ENCODE measurements at regions not wholly inside any gene's neighbourhood (a gene's known extent, or its start where the extent isn't known, plus 50 kb on each side); places are given as distances from the start of the nearest gene placed in this dataset.

DNA sequence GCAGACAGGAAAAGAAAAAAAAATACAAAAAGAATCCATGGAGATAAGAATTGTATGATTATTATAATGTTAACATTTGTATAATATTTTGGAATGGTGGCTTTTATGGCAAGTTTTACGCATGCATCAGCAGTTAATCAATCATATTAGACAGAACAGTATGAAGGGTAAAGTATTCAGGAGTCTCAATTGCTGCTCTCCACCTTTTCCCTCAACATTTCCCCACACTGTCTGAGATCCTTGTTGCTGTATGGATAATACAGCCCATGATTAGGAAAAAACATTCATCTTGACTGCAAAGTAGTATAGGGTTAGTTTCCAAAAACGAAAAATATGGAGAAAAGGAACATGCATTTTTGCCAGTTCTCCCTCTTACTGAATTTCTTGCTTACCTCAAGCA lies 755.3 kb upstream of the ARPP21 start:
- DNase-seq, result no peak
- no peaks in the 10 kb centered on the region for H3K9me3 ChIP-seq
- WGBS, 2 donors, result 76 to 78% methylated on average over 2 of the region's 2 CpGs
- TF ChIP-seq POLR2A (IDR thresholded peaks at IDR 0.05), result no peak
- TF ChIP-seq, protein P1, sequence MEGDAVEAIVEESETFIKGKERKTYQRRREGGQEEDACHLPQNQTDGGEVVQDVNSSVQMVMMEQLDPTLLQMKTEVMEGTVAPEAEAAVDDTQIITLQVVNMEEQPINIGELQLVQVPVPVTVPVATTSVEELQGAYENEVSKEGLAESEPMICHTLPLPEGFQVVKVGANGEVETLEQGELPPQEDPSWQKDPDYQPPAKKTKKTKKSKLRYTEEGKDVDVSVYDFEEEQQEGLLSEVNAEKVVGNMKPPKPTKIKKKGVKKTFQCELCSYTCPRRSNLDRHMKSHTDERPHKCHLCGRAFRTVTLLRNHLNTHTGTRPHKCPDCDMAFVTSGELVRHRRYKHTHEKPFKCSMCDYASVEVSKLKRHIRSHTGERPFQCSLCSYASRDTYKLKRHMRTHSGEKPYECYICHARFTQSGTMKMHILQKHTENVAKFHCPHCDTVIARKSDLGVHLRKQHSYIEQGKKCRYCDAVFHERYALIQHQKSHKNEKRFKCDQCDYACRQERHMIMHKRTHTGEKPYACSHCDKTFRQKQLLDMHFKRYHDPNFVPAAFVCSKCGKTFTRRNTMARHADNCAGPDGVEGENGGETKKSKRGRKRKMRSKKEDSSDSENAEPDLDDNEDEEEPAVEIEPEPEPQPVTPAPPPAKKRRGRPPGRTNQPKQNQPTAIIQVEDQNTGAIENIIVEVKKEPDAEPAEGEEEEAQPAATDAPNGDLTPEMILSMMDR (IDR thresholded peaks at IDR 0.05), result no peak
- H3K27ac ChIP-seq, result no peak overlapping the region
- intact Hi-C loops (cut with DNase I; ENCODE audit: low total_unique reads), result no loop called here
- no peak overlapping the region for H3K4me3 ChIP-seq
- no peaks in the 10 kb centered on the region for H3K27me3 ChIP-seq
- H3K4me1 ChIP-seq, result no peaks in the 10 kb centered on the region
- no peaks in the 10 kb centered on the region for H3K36me3 ChIP-seq (ENCODE audit: low read depth, missing control alignments)

DNA sequence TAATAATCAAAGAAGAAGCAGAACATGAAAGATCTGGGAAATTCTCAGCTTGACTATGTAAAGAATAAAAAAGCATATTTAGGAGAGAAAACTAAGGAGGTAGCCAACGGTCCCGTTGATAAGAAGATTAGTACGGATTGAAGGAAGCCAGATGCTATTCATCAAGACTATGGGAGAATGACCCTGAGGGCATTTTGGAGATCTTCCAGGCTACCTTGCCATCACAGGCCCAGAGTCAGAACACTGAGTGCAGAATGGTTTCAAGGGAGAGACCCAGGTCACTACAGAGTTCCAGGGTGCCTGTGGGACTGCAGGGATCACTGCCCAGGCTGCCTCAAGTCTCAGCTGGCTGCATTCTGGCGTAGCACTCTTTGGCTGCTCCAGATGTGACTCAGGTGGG lies 752.9 kb upstream of the ARPP21 start:
- DNase-seq, result no peak
- TF ChIP-seq, protein P1 (IDR thresholded peaks at IDR 0.05), result no peak
- TF ChIP-seq POLR2A (IDR thresholded peaks at IDR 0.05), result no peak
- intact Hi-C loops (cut with DNase I; ENCODE audit: low total_unique reads), result no loop called here
- Histone ChIP-seq H3K4me1 (no peaks in the 10 kb centered on the region), H3K36me3 (ENCODE audit: low read depth, missing control alignments) (no peaks in the 10 kb centered on the region), H3K9me3 (no peaks in the 10 kb centered on the region), H3K27me3 (no peaks in the 10 kb centered on the region), H3K4me3 (no peak overlapping the region), H3K27ac (no peak overlapping the region)
- 43 to 44% methylated on average over 3 to 4 of the region's 4 CpGs for WGBS, 2 donors

DNA sequence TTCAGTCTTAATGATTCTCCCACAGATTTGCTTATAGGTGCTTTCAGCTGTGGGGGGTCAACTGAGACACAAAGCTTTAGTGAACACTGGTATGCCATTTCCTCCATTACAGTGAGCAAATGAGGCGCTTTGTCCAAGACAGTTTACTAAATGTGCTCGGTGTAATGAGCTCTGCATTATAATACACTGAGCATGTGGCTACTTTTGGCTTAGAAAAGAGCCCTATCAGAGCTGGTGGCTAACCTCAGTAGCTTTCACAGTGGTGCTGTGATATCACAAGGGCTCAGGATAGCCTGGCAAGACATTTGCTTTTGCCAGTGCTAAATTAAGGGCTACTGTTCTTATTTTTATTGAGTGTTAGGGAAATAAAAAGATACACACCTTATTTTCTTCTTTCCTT lies 749.7 kb upstream of the ARPP21 start:
- DNase-seq, result no peak
- no peak for TF ChIP-seq POLR2A (IDR thresholded peaks at IDR 0.05)
- TF ChIP-seq, protein P1 (IDR thresholded peaks at IDR 0.05), result no peak
- H3K4me3 ChIP-seq, result no peak overlapping the region
- WGBS, 2 donors, result 93 to 97% methylated on average over 2 of the region's 2 CpGs
- H3K27me3 ChIP-seq, result no peaks in the 10 kb centered on the region
- no peaks in the 10 kb centered on the region for H3K36me3 ChIP-seq (ENCODE audit: low read depth, missing control alignments)
- H3K4me1 ChIP-seq, result no peaks in the 10 kb centered on the region
- H3K27ac ChIP-seq, result no peak overlapping the region
- intact Hi-C loops (cut with DNase I; ENCODE audit: low total_unique reads), result no loop called here
- no peaks in the 10 kb centered on the region for H3K9me3 ChIP-seq

DNA sequence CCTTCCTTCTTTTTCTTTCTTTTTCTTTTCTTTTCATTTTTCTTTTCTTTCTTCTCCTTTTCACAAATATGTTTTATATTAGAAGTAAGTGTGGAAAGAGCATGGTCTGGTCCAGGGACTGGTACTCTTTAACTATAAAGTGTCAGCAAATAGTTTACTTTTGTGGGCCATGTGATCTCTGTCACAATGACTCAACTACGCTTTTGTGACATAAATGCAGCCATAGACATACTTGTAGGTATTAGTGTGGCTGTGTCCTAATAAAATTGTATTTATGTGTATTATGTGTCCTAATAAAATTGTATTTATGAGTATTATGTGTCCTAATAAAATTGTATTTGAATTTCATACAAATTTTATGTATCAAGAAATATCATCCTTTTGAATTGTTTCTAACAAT lies 749.1 kb upstream of the ARPP21 start:
- Histone ChIP-seq H3K27me3 (no peaks in the 10 kb centered on the region), H3K36me3 (ENCODE audit: low read depth, missing control alignments) (no peaks in the 10 kb centered on the region), H3K4me1 (no peaks in the 10 kb centered on the region), H3K9me3 (no peaks in the 10 kb centered on the region), H3K4me3 (no peak overlapping the region), H3K27ac (no peak overlapping the region)
- intact Hi-C loops (cut with DNase I; ENCODE audit: low total_unique reads), result no loop called here
- WGBS, 2 donors, result 94% methylated on average over 1 of the region's 1 CpG
- no peak for TF ChIP-seq POLR2A (IDR thresholded peaks at IDR 0.05)
- DNase-seq, result no peak

DNA sequence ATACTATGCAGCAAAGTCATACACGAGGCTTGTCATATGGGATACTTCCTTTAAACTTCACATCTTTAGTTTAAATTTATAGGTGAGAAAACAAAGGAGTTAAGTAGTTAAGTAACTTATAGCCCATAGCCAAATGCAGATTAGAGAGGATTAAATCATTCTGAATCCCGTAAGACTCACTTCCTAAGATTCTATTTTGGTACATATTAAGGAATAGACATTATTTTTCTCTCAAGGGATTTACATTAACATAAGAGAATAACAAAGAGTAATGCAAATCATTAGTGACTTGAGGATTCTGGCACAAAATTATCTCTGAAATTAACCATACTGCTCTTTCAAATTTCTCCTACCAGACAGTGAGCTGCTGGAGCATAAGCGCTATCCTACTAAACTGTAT lies 747.4 kb upstream of the ARPP21 start:
- intact Hi-C loops (cut with DNase I; ENCODE audit: low total_unique reads), result no loop called here
- no peaks in the 10 kb centered on the region for H3K9me3 ChIP-seq
- H3K27ac ChIP-seq, result no peak overlapping the region
- no peaks in the 10 kb centered on the region for H3K36me3 ChIP-seq (ENCODE audit: low read depth, missing control alignments)
- H3K27me3 ChIP-seq, result no peaks in the 10 kb centered on the region
- TF ChIP-seq, protein P1 (IDR thresholded peaks at IDR 0.05), result no peak
- DNase-seq, result no peak
- no peak overlapping the region for H3K4me3 ChIP-seq
- WGBS, 2 donors, result 79% methylated on average over 3 of the region's 3 CpGs
- no peaks in the 10 kb centered on the region for H3K4me1 ChIP-seq
